IPS-NIHi7 (cell line): ENCODE measurements at regions not wholly inside any gene's neighbourhood (a gene's known extent, or its start where the extent isn't known, plus 50 kb on each side); places are given as distances from the start of the nearest gene placed in this dataset.

Experiments used
- DNase-seq: peaks from one replicate; pipeline ENCODE4 v3.0.0; 2012; ENCODE audit warnings: mixed read lengths; ENCODE audit errors: extremely low spot score

DNA sequence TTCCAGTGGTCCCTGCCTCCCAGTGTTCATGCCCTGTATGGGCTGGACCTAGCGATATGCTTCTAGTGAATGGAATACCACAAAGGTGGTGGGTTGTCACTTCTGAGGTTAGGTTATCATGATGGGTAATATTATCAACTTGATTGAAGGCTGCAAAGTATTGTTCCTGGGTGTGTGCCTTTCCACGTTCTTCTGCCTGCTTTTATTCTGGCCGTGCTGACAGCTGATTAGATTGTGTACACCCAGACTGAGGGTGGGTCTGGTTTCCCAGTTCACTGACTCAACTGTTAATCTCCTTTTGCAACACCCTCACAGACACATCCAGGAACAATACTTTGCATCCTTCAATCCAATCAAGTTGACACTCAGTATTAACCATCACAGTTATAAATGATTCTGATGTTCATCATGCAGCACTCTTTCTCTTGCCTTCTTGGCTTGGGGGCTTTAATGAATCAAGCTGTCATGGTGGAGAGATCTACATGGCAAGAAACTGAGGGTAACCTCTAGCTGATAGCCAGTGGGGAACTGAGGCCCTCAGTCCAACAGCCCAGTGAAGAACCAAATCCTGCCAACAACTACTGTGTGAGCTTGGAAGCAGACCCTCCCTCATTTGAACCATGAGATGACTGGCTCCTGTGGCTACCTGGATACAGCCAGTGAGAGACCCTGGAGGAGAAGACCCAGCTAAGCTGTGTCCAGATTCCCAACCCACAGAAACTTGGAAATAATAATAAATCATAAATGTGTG, 63.0 kb upstream of the CELF4 start:
- no peak for DNase-seq

DNA sequence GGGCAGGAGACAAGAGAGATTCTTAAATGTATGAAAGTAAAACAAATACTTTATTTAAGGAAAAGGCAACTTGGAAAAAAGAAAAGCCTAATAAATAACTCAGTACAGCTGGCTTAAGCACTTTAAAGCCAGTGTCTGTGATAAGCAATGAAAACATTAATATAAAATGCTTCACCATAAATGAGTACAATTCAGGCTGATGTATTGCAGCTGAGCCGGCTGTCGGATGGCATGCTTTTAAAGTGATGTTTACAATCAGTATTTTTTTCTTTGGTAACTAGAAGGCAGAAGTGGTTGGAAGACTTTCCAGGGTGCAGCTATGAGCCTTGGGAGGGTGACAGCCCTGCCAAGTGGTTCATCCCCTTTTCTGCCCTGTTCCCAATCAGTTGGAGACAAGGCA, 58.7 kb upstream of the CELF4 start:
- DNase-seq, result no peak

DNA sequence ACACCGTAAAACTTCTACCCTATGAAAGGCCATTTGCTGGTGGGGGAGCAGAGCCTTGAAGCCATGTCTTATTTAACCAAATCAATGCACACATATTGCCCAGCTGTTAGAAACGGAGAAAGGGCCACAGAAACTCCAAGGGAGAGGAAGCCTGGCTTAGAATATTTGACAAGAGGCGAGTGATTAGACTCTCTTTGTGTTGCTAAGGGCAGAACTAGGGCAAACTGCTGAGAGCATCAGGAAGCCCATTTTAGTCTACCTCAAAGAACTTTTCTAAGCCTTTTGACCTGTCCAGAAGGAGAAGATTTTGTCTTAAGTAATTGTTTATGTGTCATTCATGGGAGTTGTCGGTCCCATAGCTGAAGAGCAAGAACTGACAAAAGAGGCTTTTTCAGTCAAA, 54.4 kb upstream of the CELF4 start:
- no peak for DNase-seq

DNA sequence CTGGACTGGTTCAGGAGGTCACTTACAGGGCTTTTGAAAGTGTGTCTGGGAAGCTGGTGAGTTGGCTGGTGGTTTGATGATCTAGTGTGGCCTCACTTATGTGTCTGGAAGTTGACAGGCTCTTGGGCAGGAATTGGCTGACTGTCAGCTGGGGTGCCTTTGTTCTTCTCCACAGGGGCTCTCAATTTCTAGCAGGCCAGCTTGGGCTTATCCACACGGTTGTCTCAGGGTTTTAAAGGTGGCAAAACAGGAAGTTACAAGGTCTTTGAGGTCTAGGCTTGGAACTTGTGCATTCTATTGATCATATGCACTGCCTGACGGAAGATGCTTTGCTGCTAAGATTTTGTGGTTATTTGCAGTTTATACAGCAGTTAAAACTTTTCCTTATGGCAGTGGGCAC, 52.0 kb upstream of the CELF4 start:
- no peak for DNase-seq
